NCI-H748 (cell line): ENCODE measurements at regions not wholly inside any gene's neighbourhood (a gene's known extent, or its start where the extent isn't known, plus 50 kb on each side); places are given as distances from the start of the nearest gene placed in this dataset.
"Not testable (repeated sequence)": the region's sequence is repeated elsewhere in the genome, so short reads cannot be mapped to it uniquely, and the experiment has no call there.

Experiments used
- DNase-seq: peaks from one replicate; lab custom pipeline; 2025; ENCODE audit not compliant: unreplicated experiment; lab: John Stamatoyannopoulos, UW

DNA sequence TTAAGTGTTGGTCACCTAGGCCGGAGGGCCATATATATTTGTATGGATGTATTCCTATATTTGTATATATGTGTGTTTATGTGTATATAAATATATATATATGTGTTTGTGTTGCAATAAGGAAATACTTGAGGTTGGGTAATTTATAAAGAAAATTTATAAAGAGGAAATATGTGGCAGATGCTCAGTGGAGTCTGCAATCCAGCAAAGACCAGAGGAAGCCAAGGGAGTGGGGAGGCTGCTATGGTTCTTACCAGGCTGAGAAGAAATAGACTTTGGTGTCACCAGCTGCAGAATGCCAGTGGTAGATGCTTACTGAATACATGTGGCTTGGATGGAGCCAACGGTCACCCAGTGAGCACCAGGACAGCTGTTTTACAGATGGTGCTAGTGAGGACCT lies 97.4 kb upstream of the ELOVL5 start:
- DNase-seq = no peak

DNA sequence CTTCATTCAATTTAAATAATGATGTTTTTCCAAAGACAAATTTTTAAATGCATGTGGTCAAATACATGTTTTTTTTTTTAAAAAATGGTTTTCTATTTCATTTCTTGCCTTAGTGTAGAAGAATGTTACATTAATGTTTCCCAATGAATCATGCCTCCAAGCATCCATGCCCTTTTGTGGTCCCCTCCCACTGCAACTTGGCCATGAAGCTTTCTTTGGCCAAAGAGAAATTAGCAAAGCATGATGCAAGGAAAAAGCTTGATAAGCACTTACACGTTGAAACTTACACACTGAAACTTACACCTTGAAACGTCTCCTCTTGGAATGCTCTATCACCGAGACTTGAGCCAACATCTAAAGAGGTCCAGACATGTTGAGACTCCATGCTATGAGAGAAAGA lies 93.0 kb upstream of the ELOVL5 start:
- no peak for DNase-seq

DNA sequence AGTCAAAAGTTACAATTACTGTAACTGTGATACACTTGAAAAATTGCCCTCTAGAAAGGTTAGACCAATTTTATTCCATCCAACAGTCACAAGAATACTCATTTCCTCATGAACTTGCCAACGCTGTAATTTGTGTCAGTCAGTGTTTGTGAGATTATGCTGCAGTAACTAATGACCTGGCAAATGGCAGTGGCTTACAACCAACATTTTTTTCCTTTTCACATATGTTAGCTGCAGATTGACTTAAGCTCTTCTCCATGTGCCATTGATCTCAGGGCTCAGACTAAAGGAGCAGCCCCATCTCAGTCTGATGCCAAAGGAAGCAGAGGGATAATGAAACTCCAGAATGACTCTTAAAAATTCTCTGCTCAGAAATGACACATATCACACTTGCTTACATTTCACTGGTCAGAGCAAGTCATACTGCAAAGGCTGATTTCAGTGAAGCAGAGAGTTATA lies 92.3 kb upstream of the ELOVL5 start:
- DNase-seq = no peak

DNA sequence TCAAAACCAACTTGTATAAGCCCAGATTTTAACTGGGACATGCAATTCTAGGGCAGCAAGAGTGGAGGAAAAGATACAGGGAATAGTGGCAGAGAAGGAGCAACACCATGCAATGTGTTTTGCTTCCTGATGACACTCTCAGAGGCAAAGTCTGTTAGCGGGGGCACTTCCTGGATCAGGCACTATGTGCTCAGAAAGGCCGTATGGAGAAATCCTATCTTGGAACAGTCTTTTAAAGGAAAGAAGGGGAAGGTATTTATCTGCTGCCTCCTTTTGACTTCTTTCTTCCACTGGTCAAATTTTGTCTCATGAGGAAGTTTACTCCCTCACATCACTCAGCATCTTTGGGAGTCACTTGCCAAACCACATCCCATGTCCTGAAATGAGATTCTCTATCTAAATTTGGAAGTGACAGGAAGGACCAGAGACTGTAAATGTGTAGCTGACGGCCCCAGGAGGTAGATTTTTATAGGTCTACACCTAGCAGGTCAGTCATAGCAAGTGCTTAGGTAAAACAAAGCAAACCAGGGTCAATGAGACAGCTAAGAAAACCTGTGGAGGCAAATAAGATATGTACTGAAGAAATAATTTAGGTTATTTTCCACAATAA lies 91.7 kb upstream of the ELOVL5 start:
- no peak for DNase-seq

DNA sequence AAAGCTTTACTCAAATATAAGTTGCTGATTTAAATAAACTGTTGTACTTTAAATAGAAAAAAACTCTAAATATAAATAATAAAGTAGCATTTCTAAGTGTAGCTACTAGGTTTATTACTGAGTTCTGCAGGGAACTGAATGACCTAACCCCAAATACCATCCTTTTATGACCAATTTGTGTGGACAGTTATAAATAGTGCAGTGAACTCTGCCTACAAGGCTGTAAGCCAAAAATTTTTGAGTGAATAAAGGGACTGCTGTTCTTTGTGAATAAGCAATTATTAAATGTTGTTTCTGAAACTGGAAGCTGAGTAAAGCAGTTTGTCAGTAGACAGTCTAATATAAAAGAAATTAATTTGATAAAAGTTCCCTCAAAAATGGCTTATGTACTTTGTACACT lies 90.8 kb upstream of the ELOVL5 start:
- no peak for DNase-seq

DNA sequence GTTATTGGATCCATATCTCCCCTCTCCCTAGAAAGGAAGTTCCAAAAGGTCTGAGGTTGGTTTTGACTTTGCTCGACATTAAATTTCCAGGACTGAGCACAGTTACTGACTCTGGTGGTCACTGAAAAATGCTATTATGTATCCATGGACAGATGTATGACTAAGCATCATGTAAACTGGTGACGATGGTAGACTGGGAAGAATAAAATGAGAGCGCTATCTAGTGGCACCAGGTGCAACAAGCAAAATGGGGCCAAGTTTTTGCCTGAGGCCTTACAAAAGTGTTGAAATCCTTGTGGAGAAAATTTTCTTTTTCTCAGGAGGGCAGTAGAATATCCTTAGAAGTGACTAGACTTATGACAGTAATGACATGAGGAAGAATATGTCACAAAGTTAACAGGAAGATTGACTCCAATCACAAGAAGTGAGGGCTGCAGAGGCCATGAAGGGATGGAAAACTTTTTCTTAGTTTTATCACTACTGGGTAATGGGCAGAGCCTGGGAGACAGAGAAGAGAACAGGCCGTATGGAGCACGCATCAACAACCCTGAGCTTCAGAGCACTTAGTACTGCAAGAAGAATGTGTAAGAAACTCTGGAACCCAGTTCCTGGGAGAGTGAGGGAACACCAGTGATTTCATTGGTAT lies 88.9 kb upstream of the ELOVL5 start:
- peak; percentile 82 for DNase-seq

DNA sequence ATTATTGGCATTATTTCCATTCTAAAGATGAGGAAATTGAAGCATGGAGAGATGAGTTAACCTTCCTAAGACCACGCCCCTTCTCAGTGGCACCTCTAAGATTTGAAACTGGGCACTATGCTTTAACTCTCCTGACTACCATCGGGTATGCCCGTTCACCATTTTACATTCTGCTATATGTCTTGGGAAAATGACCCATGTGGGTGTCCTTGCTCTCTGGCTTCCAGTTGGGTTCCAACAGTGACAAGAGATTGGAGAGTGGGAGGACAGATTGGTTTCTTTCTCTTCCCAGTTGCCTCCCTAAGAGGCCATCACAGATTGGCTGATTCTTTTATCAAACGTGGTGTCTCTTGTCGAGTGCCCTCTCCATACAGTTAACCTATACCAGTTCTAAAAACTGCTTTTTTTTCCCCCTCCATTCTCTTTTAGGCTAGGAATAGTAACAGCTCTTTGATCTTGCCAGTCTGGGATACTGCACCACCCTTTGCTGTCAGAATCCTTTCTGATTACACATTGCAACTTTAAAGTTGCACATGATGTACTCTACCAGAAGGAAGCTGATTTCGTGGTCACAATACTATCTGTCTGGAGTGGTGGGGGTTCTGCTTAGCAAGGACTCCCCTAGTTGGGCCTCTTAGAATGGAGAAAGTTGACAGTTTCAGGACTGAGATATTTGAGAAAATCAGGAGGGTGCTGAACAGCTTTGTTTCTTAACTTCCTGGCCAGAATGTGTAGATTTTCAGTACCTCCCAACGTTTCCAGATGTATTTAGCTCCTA lies 88.0 kb upstream of the ELOVL5 start:
- no peak for DNase-seq

DNA sequence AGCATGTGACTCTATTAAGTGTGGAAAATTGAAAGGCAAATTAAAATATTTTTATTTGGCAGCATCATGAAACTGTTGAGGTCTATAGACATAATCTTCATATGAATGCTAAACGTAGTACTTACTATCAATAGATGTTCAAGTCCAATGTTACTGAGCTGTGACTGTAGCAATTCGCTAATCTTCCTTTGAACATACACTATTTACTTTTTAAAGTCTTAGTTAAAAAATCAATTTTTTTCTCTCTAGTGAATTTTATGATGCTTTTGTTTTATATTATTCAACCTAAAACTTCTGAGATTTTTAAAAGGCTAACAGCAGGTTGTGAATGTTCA lies 85.2 kb upstream of the ELOVL5 start:
- peak; percentile 41 for DNase-seq

DNA sequence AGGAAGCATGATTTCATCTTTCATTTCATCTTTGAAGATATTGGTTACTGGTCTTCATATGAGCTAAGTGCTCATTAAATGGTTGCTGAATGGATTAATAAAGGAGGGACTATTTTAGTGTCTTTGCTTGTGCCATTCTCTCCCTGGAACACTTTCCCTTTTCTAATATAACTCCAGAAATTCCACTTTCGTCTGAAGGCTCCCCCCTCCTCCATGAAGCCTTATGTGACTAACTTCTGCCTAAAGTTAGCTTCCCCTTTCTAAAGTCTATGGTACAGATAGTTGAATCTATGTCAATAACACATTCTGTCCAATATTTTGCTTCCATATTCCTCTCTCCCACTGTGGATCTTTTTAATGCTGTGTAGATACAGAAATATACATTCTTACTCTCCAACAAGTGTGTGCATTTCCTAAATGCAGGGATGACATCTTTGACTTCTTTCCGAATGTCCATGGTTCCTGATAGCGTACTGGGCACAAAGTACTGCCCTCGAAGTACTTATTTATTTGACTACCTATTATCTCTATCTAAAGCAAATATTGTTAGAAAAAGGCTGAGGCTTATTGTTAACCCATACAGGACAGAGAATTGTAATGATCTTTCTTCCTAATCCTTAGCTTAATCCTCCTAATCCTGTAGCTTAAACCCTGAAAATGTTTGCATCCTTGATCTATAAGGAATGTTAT lies 84.7 kb upstream of the ELOVL5 start:
- peak; percentile 73 for DNase-seq

DNA sequence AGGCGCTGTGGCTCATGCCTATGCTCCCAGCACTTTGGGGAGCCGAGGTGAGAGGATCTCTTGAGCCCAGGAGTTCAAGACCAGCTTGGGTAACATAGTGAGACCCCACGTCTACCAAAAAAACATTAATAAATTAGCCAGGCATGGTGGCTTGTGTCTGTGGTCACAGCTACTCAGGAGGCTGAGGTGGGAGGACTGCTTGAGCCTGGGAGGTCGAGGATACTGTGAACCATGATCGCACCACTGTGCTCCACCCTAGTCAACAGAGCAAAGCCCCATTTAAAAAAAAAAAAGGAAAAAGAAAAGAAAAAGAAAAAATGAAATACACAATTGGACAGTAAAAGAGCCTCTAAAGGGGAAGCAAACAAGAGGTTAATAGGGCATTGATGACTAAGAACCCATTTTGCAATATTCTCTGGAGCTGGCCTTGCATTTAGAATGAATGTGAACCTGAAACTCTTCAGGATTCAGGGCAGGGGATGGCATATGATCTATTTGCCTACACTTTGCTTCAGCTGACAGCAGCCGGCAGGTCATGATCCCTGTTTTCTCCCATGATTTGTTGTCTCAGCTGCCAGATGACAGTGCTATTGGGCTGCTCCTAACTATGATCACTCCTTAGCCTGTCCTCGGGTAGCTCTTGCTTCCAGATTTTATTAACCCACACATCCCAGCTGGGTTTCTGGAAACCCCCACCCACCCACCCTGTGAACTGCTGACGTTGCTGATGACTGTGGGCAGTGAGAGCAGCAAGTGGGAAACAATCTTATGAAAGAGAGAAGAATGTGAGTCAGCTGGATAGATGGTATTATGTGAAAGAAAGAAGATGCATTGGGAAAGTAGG lies 83.8 kb upstream of the ELOVL5 start:
- DNase-seq = peak; percentile 96

DNA sequence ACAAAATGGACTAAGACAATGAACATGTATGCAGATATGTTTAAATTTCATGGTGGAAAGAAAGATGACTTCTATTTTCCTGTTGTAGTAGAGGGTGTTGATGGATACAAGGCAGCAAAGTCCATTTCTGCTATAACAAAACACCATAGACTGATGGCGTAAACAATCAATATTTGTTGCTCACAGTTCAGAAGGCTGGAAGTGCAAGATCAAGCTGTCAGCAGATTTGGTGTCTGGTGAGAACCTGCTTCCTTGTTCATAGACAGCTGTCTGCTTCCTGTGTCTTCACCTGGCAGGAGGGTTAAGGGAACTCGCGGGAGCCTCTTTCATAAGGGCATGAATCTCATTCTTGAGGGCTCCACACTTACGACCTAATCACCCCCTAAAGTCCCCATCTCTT lies 83.0 kb upstream of the ELOVL5 start:
- DNase-seq = peak; percentile 16

DNA sequence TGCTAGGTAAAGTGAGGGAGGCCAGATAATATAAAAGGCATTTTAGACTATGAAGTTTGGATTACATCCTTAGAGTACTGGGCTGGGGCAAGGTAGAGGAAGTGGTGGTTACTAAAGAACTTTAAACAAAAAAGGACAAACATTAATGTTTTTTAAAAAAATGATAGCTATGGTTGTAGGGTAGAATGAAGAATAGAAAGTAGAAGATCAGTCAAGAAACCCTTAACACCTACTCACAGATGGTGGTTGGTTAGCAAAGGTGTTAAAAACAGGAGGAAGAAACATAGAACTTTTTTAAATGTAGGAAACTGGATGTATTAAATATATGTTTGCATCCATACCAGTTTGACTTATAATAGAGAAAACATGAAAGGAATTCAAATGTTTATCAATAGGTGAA lies 80.7 kb upstream of the ELOVL5 start:
- DNase-seq = no peak

DNA sequence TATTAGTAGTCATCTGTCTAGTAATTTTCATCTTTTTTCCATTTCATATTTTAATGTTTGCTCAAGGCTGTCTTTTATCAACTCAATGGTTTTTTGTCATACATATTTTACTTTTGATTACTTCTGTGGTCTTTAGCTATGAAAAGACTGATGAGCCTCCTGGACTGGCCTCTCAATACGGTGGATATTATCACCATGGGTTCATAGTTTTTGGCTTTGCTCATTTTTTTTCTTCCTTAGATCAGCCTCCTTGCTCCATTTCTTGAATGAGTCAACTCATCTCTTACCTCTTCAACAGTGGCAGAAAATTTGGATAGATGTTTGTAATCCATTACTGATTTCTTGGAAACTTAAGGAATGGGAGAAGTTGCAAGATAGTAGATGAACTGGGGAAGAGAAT lies 80.1 kb upstream of the ELOVL5 start:
- no peak for DNase-seq

DNA sequence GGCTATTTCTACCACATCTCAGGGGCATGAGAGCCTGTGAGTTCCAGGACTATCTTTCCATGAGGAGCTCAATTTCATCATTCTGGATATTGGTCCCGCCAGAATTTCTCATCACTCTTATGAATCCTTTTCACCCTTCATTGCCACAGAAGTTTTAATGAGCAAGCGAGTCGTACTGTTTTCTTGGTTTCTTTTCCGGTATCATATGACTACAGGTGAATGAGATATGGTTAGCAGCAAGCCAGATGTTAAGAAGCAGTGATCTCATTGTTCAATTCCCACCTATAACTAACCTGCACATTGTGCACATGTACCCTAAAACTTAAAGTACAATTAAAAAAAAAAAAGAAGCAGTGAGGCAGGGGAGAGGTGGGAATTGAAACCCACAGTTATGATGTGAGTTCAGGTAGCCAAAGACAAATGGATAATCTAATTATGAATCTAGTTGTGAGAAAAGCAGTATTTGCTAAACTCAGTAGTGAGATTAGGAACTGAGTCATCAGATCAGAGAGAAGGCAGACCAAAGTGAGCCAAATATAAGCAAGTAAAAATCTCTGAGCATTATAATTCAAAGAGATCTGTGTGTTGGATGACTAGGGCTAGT lies 78.0 kb upstream of the ELOVL5 start:
- DNase-seq = no peak

DNA sequence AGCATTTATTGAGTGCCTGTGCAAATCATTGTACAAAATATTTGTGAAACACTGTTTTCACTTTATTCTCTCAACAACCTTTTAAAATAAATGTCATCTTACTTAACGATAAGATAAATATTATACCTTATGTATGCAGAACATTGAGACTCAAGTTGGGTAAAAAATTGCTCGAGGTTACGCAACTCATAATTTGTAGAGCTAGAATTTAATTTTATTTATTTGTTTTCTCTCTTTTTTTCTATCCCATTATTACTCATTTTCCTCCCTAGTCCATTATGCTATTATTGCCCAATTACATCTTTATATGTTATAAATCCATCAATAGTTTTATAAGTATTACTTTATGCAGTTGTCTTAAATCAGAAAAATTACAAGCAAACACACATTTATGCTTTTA lies 77.4 kb upstream of the ELOVL5 start:
- no peak for DNase-seq

DNA sequence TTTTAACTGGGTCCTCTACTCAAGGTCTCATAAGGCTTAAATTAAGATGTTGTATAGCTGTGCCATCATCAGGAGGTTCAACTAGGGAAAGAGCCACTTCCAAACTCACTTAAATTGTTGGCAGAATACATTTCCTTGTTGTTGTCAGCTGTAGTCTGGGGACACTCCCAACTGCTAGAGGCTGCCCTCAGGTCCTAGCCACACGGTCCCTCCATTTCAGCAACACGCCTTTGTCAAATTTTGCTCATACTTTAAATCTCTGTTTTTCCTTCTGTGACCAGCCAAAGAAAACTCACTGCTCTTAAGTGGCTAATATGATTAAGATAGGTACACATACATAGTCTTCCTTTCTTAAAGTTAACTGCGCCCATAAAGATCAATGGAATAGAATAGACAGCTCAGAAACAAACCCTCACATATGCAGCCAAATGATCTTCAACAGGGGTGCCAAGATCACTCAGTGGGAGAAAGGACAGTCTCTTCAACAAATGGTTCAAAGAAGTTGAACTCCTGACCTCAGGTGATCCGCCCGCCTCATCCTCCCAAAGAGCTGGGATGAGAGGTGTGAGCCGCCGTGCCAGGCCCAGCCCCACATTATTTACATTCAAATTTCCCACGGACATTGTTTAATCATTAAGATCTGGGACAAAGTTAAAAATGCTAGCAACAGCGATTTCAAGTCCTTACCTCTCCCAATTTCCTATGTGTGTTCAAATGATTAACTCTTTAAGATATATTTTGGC lies 76.4 kb upstream of the ELOVL5 start:
- no peak for DNase-seq

DNA sequence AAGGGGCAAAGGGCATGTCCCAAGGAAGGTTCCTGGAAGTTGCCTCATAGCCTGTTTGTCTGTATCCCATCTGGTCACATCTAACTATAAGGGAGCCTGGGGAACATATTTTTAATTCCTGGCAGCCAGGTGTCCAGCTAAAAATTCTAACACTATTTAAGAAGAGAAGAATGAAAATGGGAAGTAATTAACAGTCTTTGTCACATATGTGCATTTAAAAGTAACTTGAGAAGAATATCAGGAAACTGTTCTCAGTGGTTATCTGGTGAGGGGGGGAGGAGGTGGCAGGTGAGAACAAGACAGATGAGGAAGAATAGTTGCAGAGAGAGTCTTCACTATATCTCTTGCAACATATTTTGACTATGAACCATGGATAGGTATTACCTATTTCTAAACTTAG lies 75.5 kb upstream of the ELOVL5 start:
- DNase-seq = no peak

DNA sequence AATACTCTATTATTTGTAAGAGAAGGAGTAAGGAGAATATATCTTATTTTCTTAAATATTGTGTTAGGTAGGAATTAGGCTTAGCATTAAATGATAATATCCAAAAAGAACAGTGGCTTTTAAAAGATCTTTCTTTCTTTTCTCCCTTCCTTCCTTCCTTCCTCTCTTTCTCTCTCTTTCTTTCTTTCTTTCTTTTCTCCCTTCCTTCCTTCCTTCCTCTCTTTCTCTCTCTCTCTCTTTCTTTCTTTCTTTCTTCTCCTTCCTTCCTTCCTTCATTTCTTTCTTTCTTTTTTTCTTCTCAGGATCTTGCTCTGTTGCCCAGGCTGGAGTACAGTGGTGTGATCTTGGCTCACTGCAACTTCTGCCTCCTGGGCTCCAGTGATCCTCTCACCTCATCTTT lies 74.8 kb upstream of the ELOVL5 start:
- not testable (repeated sequence) for DNase-seq

DNA sequence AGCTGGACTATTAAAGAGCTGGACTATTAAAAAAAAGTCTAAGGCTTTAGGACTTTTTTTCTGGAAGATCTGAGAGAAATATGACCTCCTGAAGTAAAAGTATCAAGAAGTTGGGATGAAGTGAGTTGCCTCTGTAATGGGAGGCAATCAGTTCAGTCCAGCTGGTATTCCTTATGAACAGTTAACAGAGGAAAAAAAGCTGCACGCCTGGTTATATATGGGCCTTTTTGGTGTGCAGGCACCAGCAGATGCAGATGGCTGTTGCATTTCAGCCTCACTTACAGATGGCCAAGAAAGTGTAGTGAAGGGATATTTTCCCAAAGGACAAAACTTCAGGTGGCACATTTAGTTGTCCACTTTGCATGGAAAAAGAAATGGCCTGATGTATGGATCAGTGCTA lies 70.3 kb upstream of the ELOVL5 start:
- DNase-seq = no peak

DNA sequence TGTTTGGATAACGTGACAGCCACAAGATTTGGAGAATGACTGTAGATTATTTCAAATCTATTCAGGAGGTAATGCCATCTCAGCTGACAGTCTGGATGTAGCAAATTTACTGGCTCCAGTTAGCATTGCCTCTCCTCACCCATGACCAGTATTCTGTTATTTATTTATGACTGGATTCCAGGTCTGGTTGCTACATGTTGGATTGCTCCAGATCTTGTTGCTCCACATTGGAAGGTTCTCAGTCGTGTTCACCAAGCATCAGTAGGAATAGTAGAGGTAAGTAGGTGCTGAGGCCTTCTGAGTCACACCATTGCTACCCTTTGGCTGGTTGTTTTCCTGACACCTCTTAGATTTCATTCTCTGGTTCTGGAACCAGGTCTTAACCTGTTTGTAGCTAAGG lies 69.5 kb upstream of the ELOVL5 start:
- DNase-seq = no peak
